NB4 (cell line): ENCODE measurements at regions not wholly inside any gene's neighbourhood (a gene's known extent, or its start where the extent isn't known, plus 50 kb on each side); places are given as distances from the start of the nearest gene placed in this dataset.

ENCODE experiments used
- DNase-seq: peaks from one replicate; pipeline ENCODE4 v3.0.0; 2010; ENCODE audit warnings: low read depth
- H3K4me3 ChIP-seq: one replicate; pipeline ENCODE4 v1.5.1; 2011; ENCODE audit warnings: mild to moderate bottlenecking, low read depth, low read length, moderate library complexity
- CTCF ChIP-seq: IDR thresholded peaks from one replicate; pipeline ENCODE4 v1.5.1; 2012; ENCODE audit warnings: low read depth, low read length
- MAX ChIP-seq: IDR thresholded peaks from 2 replicates; pipeline ENCODE4 v1.6.1; 2011; ENCODE audit warnings: low read depth, low read length
- MYC ChIP-seq: IDR thresholded peaks from 2 replicates; pipeline ENCODE4 v1.6.1; 2011; ENCODE audit warnings: low read depth, low read length
- POLR2A ChIP-seq: IDR thresholded peaks from 2 replicates; pipeline ENCODE4 v1.6.1; 2011; ENCODE audit warnings: mild to moderate bottlenecking; ENCODE audit not compliant: insufficient read length; ENCODE audit errors: extremely low read depth

- no peak for TF ChIP-seq MAX
- TF ChIP-seq CTCF: no peak
- TF ChIP-seq MYC: no peak
- no peak for TF ChIP-seq POLR2A
- no peak for DNase-seq
- H3K4me3 ChIP-seq: no peak overlapping the region
These were observed 841.5 kb downstream of the DTWD2 start for GRCh38 chr5:118146824-118147223.

GRCh38 chr5:118144540-118144939 is 843.8 kb downstream of the DTWD2 start:
- DNase-seq: no peak
- H3K4me3 ChIP-seq: no peak overlapping the region
- TF ChIP-seq POLR2A (no peak), CTCF (no peak), MYC (no peak), MAX (no peak)

- no peak overlapping the region for H3K4me3 ChIP-seq
- no peak for DNase-seq
- no peak for TF ChIP-seq MAX
These were observed 849.0 kb downstream of the DTWD2 start for GRCh38 chr5:118139361-118139760.

- TF ChIP-seq POLR2A (no peak), MAX (no peak), CTCF (no peak), MYC (no peak)
- no peak for DNase-seq
- H3K4me3 ChIP-seq: no peak overlapping the region
These were observed 862.2 kb downstream of the DTWD2 start for GRCh38 chr5:118126159-118126558.

GRCh38 chr5:118125687-118126086 is 862.7 kb downstream of the DTWD2 start:
- no peak for TF ChIP-seq MYC
- no peak for TF ChIP-seq CTCF
- no peak for TF ChIP-seq POLR2A
- no peak for TF ChIP-seq MAX

GRCh38 chr5:118121258-118121657 is 867.1 kb downstream of the DTWD2 start:
- TF ChIP-seq POLR2A (no peak), MAX (no peak), CTCF (no peak), MYC (no peak)
- no peak overlapping the region for H3K4me3 ChIP-seq
- DNase-seq: no peak

More at GRCh38 chr5:118125687-118126086, 862.7 kb downstream of the DTWD2 start:
- H3K4me3 ChIP-seq: no peak overlapping the region
- no peak for DNase-seq
